T-cell (primary cell): ENCODE measurements at regions not wholly inside any gene's neighbourhood (a gene's known extent, or its start where the extent isn't known, plus 50 kb on each side); places are given as distances from the start of the nearest gene placed in this dataset.

ENCODE experiments used
- ATAC-seq, 4 experiments: fragments of 200-7000 bp in 3 of 4; fragments of 150-1000 bp in 1 of 4; cut with Tn5 transposase; replicated peaks in 1 of 4; 1 replicate in 3 of 4; 2 replicates in 1 of 4; pipeline ENCODE4 v1.10.0; 2021; ENCODE audit warnings: moderate library complexity in 3 of 4, mild to moderate bottlenecking in 2 of 4, moderate number of reproducible peaks in 1 of 4
- CTCF ChIA-PET, 2 donors: fragments of 300-600 bp; sonication (Branson Sonifier 250); formaldehyde crosslinking; loops; one replicate each; lab custom pipeline; 2022; ENCODE audit warnings: antibody characterized with exemption in 2 of 2; lab: Charles Lee
- POLR2A ChIA-PET, 2 donors: fragments of 300-600 bp; sonication (Branson Sonifier 250); formaldehyde crosslinking; loops; one replicate each; lab custom pipeline; 2022; ENCODE audit warnings: antibody characterized with exemption in 2 of 2; lab: Charles Lee
- DNase-seq, 35 experiments: peaks; one replicate each; pipeline versions ENCODE4 v3.0.0 to v3.0.0-alpha.2; 2013 to 2023
- H3K27ac ChIP-seq: one replicate; pipeline ENCODE4 v1.5.1; 2013; ENCODE audit warnings: low read length
- H3K27me3 ChIP-seq, 2 experiments: replicated peaks in 1 of 2; 1 replicate in 1 of 2; 2 replicates in 1 of 2; pipeline versions ENCODE4 v1.6.1 to v1.7.0; 2013; ENCODE audit warnings: low read length in 1 of 2, mixed read lengths in 1 of 2; ENCODE audit not compliant: control insufficient read depth in 2 of 2, insufficient read depth in 2 of 2; ENCODE audit errors: extremely low read depth in 1 of 2
- H3K36me3 ChIP-seq, 2 donors: 1 replicate in 1 of 2; 2 replicates in 1 of 2; pipeline versions ENCODE4 v1.6.1 to v1.7.0; 2013; ENCODE audit warnings: low read length in 1 of 2; ENCODE audit not compliant: control insufficient read depth in 2 of 2, insufficient read depth in 1 of 2; ENCODE audit errors: extremely low read depth in 1 of 2
- H3K4me1 ChIP-seq, 2 experiments: 1 replicate in 1 of 2; 2 replicates in 1 of 2; pipeline versions ENCODE4 v1.6.1 to v1.7.0; 2013; ENCODE audit warnings: low read length in 2 of 2, mixed read lengths in 1 of 2; ENCODE audit not compliant: insufficient read depth in 2 of 2, control insufficient read depth in 1 of 2; ENCODE audit errors: extremely low read depth in 1 of 2
- H3K4me3 ChIP-seq, 2 donors: 1 replicate in 1 of 2; 2 replicates in 1 of 2; pipeline versions ENCODE4 v1.5.1 to v1.7.0; 2013; ENCODE audit warnings: mild to moderate bottlenecking in 2 of 2, low read length in 1 of 2, moderate library complexity in 1 of 2; ENCODE audit not compliant: control insufficient read depth in 1 of 2; ENCODE audit errors: extremely low read depth in 1 of 2
- H3K9me3 ChIP-seq: 2 replicates; pipeline ENCODE4 v1.7.0; 2013
- H3K27ac Mint-ChIP-seq, 2 donors: one replicate each; pipeline ENCODE4 v1.8.0; 2020 to 2021; ENCODE audit warnings: mild to moderate bottlenecking in 2 of 2, mixed read lengths in 2 of 2
- H3K27me3 Mint-ChIP-seq, 2 donors: one replicate each; pipeline ENCODE4 v1.8.0; 2021 to 2022; ENCODE audit warnings: mixed read lengths in 2 of 2
- H3K36me3 Mint-ChIP-seq: one replicate; pipeline ENCODE4 v1.8.0; 2021; ENCODE audit warnings: mixed read lengths
- H3K4me1 Mint-ChIP-seq, 3 donors: one replicate each; pipeline ENCODE4 v1.8.0; 2020 to 2022; ENCODE audit warnings: mixed read lengths in 3 of 3, mild to moderate bottlenecking in 1 of 3
- H3K4me3 Mint-ChIP-seq, 3 donors: one replicate each; pipeline ENCODE4 v1.8.0; 2020 to 2022; ENCODE audit warnings: mild to moderate bottlenecking in 3 of 3, mixed read lengths in 3 of 3, moderate library complexity in 3 of 3
- H3K9me3 Mint-ChIP-seq, 3 donors: one replicate each; pipeline ENCODE4 v1.8.0; 2020 to 2022; ENCODE audit warnings: mixed read lengths in 3 of 3
- WGBS: methylation state at CpG from one replicate; pipeline ENCODE4 v1.1.5; 2013; ENCODE audit warnings: missing lambda C conversion rate; ENCODE audit not compliant: insufficient coverage; 5-methylcytosine and 5-hydroxymethylcytosine counted together

DNA sequence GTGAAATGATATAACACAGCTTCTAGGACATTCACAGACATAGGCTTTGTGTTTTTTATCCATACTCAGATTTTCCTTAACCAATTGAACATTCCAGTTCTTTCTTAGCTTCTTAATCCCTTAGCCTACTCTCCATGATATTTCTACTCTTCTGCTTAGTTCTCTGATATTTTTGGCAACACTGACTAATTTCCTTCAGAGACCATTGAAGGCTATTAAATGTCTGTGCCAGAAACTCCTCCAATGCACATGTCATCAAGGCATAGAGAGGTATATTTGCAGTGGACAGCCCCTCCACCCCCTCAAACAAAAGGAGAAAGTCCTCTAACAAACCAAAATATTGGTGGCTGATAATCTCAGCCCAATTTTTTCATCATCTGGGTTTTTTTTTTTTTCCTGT is 105.9 kb upstream of the TSC22D2 start:
- no peak for ATAC-seq
- no peaks in the 10 kb centered on the region for H3K36me3 ChIP-seq
- H3K4me3 ChIP-seq: no peak overlapping the region
- Mint-ChIP-seq H3K4me1 (no peaks in the 10 kb centered on the region), H3K4me3 (no peak overlapping the region), H3K27ac (no peak overlapping the region), H3K27me3 (peaks cover 20 to 23% of the 10 kb centered on the region in 2 donors), H3K9me3 (no peaks in the 10 kb centered on the region), H3K36me3 (no peaks in the 10 kb centered on the region)
- no peaks in the 10 kb centered on the region for H3K4me1 ChIP-seq
- H3K27me3 ChIP-seq: peaks cover 0 to 2% of the 10 kb centered on the region in 2 experiments
- POLR2A ChIA-PET: interaction anchor here in 1 of 2 donors (0.6 kb wide), 1 partner anchor 766 kb away, joined by 3 read pairs; no protein-coding TSS in a partner anchor
- DNase-seq: no peak
- H3K27ac ChIP-seq: no peak overlapping the region
- H3K9me3 ChIP-seq: no peaks in the 10 kb centered on the region
- CTCF ChIA-PET: interaction anchor here (0.6 to 1.2 kb wide), 3 partner anchors 11 to 319 kb away, joined by 3 to 6 read pairs (median 3); no protein-coding TSS in a partner anchor

DNA sequence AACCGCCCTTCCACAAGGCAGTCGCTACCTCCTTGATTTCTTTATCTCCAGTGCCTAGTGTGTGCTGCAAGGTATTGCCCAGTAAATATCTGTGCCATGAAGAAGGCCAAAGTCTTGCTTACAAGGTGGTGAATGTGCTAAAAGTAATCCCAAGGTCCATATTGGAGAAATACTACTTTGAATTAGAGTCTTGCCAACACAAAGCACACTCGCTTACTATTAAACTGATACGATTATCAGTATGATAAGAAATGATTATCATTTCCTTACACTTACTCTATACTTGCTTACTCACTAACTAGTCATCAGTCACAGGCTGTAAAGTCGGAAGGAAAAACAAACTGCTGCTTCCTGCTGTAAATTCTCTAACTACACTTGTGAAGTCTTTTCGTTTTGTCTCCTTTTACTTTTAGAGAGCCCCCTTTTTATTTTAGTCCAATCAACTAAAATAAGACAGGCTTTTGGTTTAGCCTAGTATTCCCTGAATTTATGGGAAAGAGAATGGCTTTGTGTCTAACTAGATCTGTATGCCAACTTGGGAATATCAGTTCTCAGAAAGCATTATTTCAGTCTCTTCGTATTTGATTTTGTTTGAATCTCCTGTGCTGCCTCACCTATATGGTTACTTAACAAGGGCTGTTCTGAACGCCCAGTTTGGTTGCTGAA is 107.1 kb upstream of the TSC22D2 start:
- Mint-ChIP-seq H3K4me1 (no peaks in the 10 kb centered on the region), H3K27ac (no peak overlapping the region), H3K4me3 (no peak overlapping the region), H3K9me3 (no peaks in the 10 kb centered on the region), H3K27me3 (peaks cover 16 to 23% of the 10 kb centered on the region in 2 donors), H3K36me3 (no peaks in the 10 kb centered on the region)
- Histone ChIP-seq H3K27ac (no peak overlapping the region), H3K27me3 (peaks cover 0 to 2% of the 10 kb centered on the region in 2 experiments), H3K4me1 (no peaks in the 10 kb centered on the region), H3K9me3 (no peaks in the 10 kb centered on the region), H3K36me3 (no peaks in the 10 kb centered on the region), H3K4me3 (no peak overlapping the region)
- ATAC-seq (no peak), DNase-seq (no peak)
- POLR2A ChIA-PET: no interaction called here
- CTCF ChIA-PET: no interaction called here
- 0% methylated on average over 1 of the region's 8 CpGs for WGBS

GRCh38 chr3:150300388-150300787 is 107.7 kb upstream of the TSC22D2 start:
- H3K27me3 ChIP-seq: peaks cover 0 to 2% of the 10 kb centered on the region in 2 experiments
- no peaks in the 10 kb centered on the region for H3K36me3 ChIP-seq
- CTCF ChIA-PET: no interaction called here
- no peak for DNase-seq
- H3K4me1 ChIP-seq: no peaks in the 10 kb centered on the region
- no peaks in the 10 kb centered on the region for H3K9me3 ChIP-seq
- peaks cover 14 to 23% of the 10 kb centered on the region in 2 donors for H3K27me3 Mint-ChIP-seq
- ATAC-seq: no peak
- H3K4me3 ChIP-seq: no peak overlapping the region
- H3K27ac Mint-ChIP-seq: no peak overlapping the region
- H3K9me3 Mint-ChIP-seq: no peaks in the 10 kb centered on the region
- WGBS: no CpG with 5 or more reads among the region's 2 CpGs
- no peaks in the 10 kb centered on the region for H3K4me1 Mint-ChIP-seq
- no peak overlapping the region for H3K4me3 Mint-ChIP-seq
- H3K36me3 Mint-ChIP-seq: no peaks in the 10 kb centered on the region
- POLR2A ChIA-PET: no interaction called here
- H3K27ac ChIP-seq: no peak overlapping the region

- Histone ChIP-seq H3K27ac (no peak overlapping the region), H3K4me3 (no peak overlapping the region), H3K36me3 (no peaks in the 10 kb centered on the region), H3K27me3 (peaks cover 0 to 2% of the 10 kb centered on the region in 2 experiments), H3K9me3 (no peaks in the 10 kb centered on the region), H3K4me1 (no peaks in the 10 kb centered on the region)
- no peaks in the 10 kb centered on the region for H3K4me1 Mint-ChIP-seq
- H3K27ac Mint-ChIP-seq: no peak overlapping the region
- ATAC-seq (no peak), DNase-seq (no peak)
- H3K9me3 Mint-ChIP-seq: no peaks in the 10 kb centered on the region
- H3K4me3 Mint-ChIP-seq: no peak overlapping the region
- no peaks in the 10 kb centered on the region for H3K36me3 Mint-ChIP-seq
- POLR2A ChIA-PET: no interaction called here
- 70% methylated on average over 2 of the region's 2 CpGs for WGBS
- CTCF ChIA-PET: interaction anchor here (0.6 kb wide), 4 partner anchors 9 to 1742 kb away, joined by 3 to 5 read pairs (median 4); no protein-coding TSS in a partner anchor
- peaks cover 14 to 17% of the 10 kb centered on the region in 2 donors for H3K27me3 Mint-ChIP-seq
These were observed 108.9 kb upstream of the TSC22D2 start for GRCh38 chr3:150299201-150299600.

GRCh38 chr3:150296966-150297365 is 111.1 kb upstream of the TSC22D2 start:
- Mint-ChIP-seq H3K9me3 (no peaks in the 10 kb centered on the region), H3K36me3 (no peaks in the 10 kb centered on the region), H3K4me3 (no peak overlapping the region), H3K27ac (no peak overlapping the region), H3K27me3 (peaks cover 20 to 22% of the 10 kb centered on the region in 2 donors), H3K4me1 (no peaks in the 10 kb centered on the region)
- no peaks in the 10 kb centered on the region for H3K4me1 ChIP-seq
- no peaks in the 10 kb centered on the region for H3K36me3 ChIP-seq
- no peak for DNase-seq
- H3K9me3 ChIP-seq: no peaks in the 10 kb centered on the region
- no peak overlapping the region for H3K27ac ChIP-seq
- WGBS: no CpG with 5 or more reads among the region's 3 CpGs
- H3K4me3 ChIP-seq: no peak overlapping the region
- H3K27me3 ChIP-seq: peaks cover 0 to 2% of the 10 kb centered on the region in 2 experiments
- no peak for ATAC-seq
- ChIA-PET POLR2A (no interaction called here), CTCF (interaction anchor here (0.8 to 1.2 kb wide), 3 partner anchors 11 to 202 kb away, joined by 3 to 4 read pairs (median 3); no protein-coding TSS in a partner anchor)

DNA sequence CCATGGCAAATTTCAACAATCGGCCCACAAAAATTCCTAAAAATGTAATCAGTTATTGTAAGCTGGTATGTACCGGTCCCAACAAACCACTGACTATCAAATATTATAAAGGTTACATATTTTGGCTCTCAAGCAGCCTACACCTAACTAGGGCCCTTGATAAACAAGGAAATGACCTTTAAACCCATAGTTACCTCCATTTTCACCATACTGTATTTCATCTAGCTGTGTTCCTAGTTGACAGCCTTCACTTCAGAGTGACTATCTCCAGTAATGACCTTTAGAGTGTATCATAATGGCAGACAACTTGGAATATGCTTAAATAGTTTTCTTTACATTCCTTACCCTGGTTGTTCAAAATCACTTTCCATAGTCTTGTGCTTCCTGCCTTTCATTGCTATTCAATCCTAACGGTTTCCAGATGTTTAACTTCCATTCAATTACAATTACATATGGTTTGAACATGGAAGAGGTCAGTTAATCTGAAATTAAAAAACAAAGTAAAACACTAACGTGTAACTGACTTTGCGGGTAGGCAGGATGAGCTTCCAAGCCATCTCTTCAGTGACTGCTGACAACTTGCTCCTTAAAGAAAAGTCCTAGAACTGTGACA is 111.9 kb upstream of the TSC22D2 start:
- no peaks in the 10 kb centered on the region for H3K9me3 ChIP-seq
- no peak overlapping the region for H3K4me3 Mint-ChIP-seq
- H3K9me3 Mint-ChIP-seq: no peaks in the 10 kb centered on the region
- no peak for ATAC-seq
- no peak overlapping the region for H3K27ac Mint-ChIP-seq
- CTCF ChIA-PET: interaction anchor here (0.5 to 1.2 kb wide), 3 partner anchors 10 to 199 kb away, joined by 3 to 4 read pairs (median 3); no protein-coding TSS in a partner anchor
- POLR2A ChIA-PET: no interaction called here
- whole genome bisulfite sequencing: no CpG with 5 or more reads among the region's 5 CpGs
- H3K27me3 ChIP-seq: peaks cover 0 to 2% of the 10 kb centered on the region in 2 experiments
- H3K4me1 Mint-ChIP-seq: no peaks in the 10 kb centered on the region
- no peaks in the 10 kb centered on the region for H3K36me3 ChIP-seq
- no peaks in the 10 kb centered on the region for H3K4me1 ChIP-seq
- no peak overlapping the region for H3K27ac ChIP-seq
- no peak for DNase-seq
- peaks cover 20 to 24% of the 10 kb centered on the region in 2 donors for H3K27me3 Mint-ChIP-seq
- H3K36me3 Mint-ChIP-seq: no peaks in the 10 kb centered on the region
- H3K4me3 ChIP-seq: no peak overlapping the region
